ENCODE measurements at regions not wholly inside any gene's neighbourhood (a gene's known extent, or its start where the extent isn't known, plus 50 kb on each side); places are given as distances from the start of the nearest gene placed in this dataset.

DNA sequence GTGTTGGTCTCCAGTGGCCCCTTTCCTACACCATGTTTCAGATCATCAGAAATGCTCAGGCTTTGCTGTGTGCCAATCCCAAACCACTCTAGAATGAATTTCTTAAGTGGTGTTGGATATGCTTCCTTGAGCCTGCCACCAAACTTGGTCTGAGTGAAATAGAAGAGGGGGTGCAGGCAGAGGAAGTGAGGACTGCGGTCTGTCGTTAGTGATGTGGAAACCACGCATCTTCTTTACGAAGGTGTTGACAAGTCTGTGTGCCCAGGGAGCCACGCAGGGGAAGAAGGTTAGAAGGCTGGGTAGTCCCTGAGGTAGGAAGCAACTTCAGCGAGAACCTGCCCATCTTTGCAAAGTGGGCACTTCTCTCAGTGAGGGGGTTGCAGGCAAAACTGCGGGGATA is 187.4 kb upstream of the NAV2 start:
- TF ChIP-seq, protein P1, sequence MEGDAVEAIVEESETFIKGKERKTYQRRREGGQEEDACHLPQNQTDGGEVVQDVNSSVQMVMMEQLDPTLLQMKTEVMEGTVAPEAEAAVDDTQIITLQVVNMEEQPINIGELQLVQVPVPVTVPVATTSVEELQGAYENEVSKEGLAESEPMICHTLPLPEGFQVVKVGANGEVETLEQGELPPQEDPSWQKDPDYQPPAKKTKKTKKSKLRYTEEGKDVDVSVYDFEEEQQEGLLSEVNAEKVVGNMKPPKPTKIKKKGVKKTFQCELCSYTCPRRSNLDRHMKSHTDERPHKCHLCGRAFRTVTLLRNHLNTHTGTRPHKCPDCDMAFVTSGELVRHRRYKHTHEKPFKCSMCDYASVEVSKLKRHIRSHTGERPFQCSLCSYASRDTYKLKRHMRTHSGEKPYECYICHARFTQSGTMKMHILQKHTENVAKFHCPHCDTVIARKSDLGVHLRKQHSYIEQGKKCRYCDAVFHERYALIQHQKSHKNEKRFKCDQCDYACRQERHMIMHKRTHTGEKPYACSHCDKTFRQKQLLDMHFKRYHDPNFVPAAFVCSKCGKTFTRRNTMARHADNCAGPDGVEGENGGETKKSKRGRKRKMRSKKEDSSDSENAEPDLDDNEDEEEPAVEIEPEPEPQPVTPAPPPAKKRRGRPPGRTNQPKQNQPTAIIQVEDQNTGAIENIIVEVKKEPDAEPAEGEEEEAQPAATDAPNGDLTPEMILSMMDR (conservative IDR thresholded peaks at IDR 0.05) = no peak
- no peak for TF ChIP-seq ZFX (IDR thresholded peaks at IDR 0.05)

DNA sequence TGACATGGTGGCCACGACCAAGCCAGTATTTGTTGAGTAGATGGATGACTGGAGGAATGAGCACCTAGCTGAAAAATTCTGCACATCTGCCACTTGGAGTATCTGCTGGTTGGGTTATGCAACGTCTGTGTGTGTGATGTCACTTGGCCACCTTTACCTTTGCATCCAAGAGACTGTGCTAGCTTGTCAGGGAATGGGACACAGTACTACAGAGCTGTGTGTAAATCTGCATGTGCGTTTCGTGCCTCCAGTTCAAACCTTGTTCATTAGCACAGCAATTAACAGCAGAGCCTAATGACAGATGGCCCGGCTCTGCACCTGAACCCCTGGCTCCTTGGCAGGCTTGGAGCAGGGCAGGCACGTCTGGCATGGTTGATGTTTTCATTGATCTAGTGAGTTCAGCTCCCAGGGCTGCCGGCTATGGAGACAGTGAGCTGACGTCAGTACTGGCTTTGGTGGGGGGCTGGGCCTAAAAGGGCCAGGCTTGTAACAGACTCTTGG is 188.4 kb upstream of the NAV2 start:
- H3K27ac ChIP-seq = no peak overlapping the region
- TF ChIP-seq, protein P1 (conservative IDR thresholded peaks at IDR 0.05) = no peak
- TF ChIP-seq ZFX (IDR thresholded peaks at IDR 0.05) = no peak

More for the DNA sequence above, 187.4 kb upstream of the NAV2 start:
- H3K27ac ChIP-seq = no peak overlapping the region

DNA sequence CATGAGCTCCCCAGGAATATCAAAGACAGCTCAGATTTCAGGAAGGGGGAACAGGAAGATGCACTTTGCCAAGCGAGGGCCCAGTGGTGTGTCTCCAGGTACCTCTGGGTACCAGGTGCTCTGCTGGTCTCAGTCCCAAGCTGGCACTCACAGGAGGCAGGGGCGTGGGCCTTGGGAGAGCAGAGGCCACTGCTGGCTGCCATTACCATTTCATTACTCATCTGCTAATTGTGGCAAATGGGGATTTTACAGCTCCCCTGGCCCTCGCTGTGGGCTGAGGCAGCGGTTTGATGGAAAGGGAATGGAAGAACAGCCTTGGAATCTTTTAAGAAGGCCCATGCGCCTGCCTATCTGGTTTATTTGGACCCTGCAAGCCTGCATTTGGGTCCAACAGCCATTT is 192.0 kb upstream of the NAV2 start:
- H3K27ac ChIP-seq = no peak overlapping the region
- TF ChIP-seq ZFX (IDR thresholded peaks at IDR 0.05) = no peak
- TF ChIP-seq, protein P1 (conservative IDR thresholded peaks at IDR 0.05) = no peak

DNA sequence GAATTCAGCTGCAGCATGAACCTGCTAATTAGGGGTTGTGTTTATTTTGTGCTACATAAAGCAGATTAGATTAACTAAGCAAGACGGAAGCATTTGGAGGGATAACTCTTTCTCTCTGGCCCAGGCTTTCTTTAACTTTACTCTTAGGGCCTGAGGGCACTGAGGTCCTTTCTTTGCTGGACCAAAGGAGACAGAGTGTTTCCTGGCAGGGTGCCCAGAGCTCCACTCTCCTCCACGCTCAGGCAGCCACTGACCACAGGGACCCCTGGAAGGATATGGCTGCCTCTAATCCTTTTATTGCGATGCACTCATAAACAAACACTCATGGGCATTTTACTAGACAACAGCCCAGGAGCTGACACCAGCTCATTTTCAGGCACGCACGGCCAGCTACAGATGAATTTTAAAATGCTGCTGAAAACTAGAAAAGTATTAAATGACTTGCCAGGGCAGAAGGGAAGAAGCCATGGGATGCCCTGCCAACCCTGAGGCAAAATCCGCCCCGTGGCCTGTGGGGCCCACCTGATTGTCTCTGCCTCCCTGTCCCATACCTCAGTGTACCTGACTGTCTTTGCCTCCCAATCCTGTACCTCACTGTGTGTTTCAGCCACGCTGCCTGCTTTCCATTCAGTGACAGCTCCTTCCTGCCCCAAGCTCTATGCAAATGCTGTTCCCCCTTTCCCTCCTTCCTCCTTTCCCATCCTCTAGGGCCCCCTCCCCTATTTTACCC is 192.6 kb upstream of the NAV2 start:
- TF ChIP-seq ZFX (IDR thresholded peaks at IDR 0.05) = no peak
- no peak overlapping the region for H3K27ac ChIP-seq

DNA sequence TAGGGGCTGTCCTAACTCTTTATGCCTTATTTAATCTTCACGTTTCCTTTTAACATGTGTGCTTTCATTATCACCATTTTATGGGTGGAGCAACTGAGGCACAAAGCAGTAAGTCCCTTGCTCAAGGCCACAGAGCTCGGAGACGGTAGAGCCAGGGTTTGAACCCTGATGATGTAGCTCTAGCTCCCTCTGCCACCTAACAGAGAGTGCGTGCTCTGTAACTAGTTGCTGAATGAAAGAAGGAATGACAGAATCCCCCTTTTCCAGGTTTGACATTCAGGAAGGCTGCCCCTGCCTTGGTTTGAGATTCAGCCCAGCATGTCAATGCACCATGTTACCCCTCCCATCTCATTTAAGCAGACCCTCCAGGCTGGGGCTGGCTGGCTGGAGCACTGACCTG is 193.3 kb upstream of the NAV2 start:
- H3K27ac ChIP-seq = no peak overlapping the region
- TF ChIP-seq, protein P1 (conservative IDR thresholded peaks at IDR 0.05) = no peak
- TF ChIP-seq ZFX (IDR thresholded peaks at IDR 0.05) = no peak

DNA sequence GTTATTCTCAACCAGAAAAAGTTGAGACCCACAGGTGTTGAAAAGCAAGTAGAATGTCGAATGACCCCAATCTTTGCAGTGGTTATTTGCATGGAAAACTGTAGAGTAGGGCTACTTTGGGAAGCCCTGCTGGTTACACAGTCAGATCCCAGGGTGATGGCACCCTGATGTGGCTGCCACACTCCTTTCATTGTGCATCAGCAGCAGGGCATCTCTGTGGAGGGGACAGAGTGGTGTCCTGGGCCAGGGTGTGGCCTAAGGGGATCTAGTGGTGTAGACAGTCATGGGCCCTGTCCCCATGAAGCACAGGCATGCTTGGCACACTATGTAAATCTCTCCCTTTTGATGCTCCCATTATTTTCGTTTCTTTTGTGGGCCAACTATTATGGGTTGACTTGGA is 199.4 kb upstream of the NAV2 start:
- H3K27ac ChIP-seq = no peak overlapping the region
- no peak for TF ChIP-seq ZFX (IDR thresholded peaks at IDR 0.05)
- TF ChIP-seq, protein P1 (conservative IDR thresholded peaks at IDR 0.05) = no peak

DNA sequence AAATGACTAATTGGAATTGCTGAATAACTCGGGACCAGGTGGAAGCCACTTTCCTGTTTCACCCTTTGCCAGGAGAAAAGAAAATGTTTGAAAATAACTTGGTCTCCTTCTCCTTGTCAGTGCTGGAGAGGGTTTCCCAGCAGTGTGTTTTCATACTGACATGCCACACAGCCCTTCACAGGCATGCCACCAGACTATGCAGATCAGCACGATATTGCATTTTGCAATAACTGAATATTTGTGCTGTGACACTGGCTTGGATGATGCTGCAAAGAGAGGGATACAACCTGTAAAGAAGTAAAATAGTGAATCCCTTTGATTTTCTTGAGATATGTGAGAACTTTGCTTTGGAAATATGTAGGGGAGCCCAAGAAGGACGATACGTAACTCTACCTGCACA is 200.0 kb upstream of the NAV2 start:
- no peak overlapping the region for H3K27ac ChIP-seq
- TF ChIP-seq, protein P1 (conservative IDR thresholded peaks at IDR 0.05) = no peak
- TF ChIP-seq ZFX (IDR thresholded peaks at IDR 0.05) = no peak

Measured in C4-2B (cell line).